Stimulated activated naive CD8-positive, alpha-beta T cell treated with anti-CD3 and anti-CD28 coated beads, Interleukin-15, amount 100 ng/mL, for 72 hours (primary cell): ENCODE measurements at regions not wholly inside any gene's neighbourhood (a gene's known extent, or its start where the extent isn't known, plus 50 kb on each side); places are given as distances from the start of the nearest gene placed in this dataset.

Experiments
- ATAC-seq: fragments of 150-1000 bp; cut with Tn5 transposase; 2 replicates; pipeline ENCODE4 v1.10.0; 2021; ENCODE audit warnings: mild to moderate bottlenecking, moderate library complexity
- DNase-seq, 2 donors: peaks; one replicate each; pipeline ENCODE4 v3.0.0; 2021 to 2022
- H3K27ac Mint-ChIP-seq, 2 donors: one replicate each; pipeline ENCODE4 v1.8.0; 2022; ENCODE audit warnings: mild to moderate bottlenecking in 2 of 2, mixed read lengths in 2 of 2, moderate library complexity in 2 of 2
- H3K27me3 Mint-ChIP-seq: one replicate; pipeline ENCODE4 v1.8.0; 2022; ENCODE audit warnings: mixed read lengths
- H3K4me1 Mint-ChIP-seq: one replicate; pipeline ENCODE4 v1.8.0; 2022; ENCODE audit warnings: mild to moderate bottlenecking, mixed read lengths
- H3K4me3 Mint-ChIP-seq, 2 donors: one replicate each; pipeline ENCODE4 v1.8.0; 2022; ENCODE audit warnings: mild to moderate bottlenecking in 2 of 2, mixed read lengths in 2 of 2, moderate library complexity in 1 of 2
- H3K9me3 Mint-ChIP-seq, 2 donors: one replicate each; pipeline ENCODE4 v1.8.0; 2022; ENCODE audit warnings: mixed read lengths in 2 of 2

DNA sequence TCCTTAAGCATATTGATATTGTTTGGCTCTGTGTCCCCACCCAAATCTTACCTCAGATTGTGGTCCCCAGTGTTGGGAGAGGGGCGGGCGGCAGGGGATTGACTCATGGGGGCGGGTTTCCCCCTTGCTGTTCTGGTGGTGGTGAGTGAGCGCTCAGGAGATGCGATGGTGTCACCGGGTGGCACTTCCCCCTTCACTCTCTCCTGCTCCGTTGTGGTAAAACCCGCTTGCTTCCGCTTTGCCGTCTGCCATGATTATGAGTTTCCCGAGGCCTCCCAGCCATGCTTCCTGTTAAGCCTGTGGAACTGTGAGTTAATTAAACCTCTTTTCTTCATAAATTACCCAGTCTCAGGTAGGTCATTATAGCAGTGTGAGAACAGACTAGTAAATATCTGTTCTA, 229.1 kb downstream of the IRX2 start:
- Mint-ChIP-seq H3K9me3 (peaks cover 0 to 11% of the 10 kb centered on the region in 2 donors), H3K27me3 (peaks cover under 1% of the 10 kb centered on the region), H3K4me3 (no peak overlapping the region), H3K27ac (no peak overlapping the region), H3K4me1 (no peaks in the 10 kb centered on the region)
- no peak for DNase-seq
- no peak for ATAC-seq

DNA sequence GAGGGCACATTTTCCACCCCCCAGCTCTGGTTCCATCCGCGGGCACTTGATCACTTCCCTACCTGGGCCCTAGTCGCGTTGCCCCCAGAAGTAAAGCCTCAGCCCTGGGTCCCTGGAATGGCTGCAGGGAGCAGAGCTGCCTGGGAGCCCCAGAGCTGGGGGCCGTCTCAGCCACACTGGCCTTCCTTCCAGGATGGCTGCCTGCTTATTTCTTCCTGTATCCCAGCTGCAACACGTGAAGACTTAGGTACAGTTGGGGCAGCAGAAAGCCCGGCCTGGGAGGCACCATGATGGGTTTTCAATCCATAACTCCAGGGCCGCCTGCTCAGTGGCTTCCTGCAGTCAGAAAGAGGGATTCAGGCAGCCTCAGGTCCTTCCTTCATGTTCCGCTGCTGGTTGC, 232.3 kb downstream of the IRX2 start:
- no peak for DNase-seq
- no peaks in the 10 kb centered on the region for H3K4me1 Mint-ChIP-seq
- ATAC-seq, result no peak
- no peaks in the 10 kb centered on the region for H3K9me3 Mint-ChIP-seq
- peaks cover 14% of the 10 kb centered on the region for H3K27me3 Mint-ChIP-seq
- H3K27ac Mint-ChIP-seq, result no peak overlapping the region
- H3K4me3 Mint-ChIP-seq, result no peak overlapping the region

DNA sequence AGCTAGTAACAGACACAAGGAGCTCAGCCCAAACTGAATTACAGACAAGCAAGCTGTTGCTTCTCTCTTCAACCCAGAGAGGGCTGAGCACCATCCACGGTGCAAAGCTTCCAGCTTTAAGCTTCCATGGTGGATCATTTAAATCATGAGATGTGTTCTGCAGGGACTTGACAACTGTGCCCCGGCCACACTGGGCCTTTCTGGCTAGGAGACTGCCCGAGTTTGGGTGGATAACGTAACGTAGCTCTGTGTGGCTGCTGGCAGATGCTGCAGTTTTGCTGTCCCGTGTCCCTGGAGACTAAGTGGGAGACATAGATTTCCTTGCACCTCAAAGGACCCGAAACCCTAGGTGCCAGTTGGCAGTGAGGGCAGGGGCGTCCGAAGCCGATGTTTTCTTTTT, 234.0 kb downstream of the IRX2 start:
- H3K27ac Mint-ChIP-seq, result no peak overlapping the region

DNA sequence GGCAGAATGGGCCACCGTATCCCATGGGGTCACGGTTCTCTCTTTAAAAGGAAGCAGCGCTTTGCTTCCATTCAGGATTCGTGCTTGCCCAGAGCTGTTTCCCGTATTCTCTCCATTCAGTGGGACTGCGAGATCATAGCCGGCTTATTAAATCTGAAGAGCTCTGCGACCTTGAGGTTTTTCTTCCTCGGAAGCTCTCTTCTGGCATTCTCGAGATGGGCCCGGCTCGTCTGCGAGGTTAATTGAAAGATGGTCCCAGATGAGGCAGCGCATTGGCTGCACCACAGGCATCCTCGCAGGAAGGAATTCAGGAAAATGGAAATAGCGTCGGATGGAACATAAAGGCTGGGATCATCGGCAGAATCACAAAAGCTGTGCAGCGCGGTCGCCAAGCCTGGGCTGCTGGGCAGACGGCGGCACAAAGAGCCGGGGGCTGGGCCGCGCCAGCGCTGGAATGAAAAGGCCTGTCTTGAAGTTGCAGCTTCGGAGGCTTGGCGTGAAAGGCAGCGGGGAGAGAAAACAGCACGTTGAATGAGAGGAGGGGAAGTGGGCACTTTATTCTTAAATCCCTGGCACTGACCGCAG, 236.2 kb downstream of the IRX2 start:
- no peak overlapping the region for H3K27ac Mint-ChIP-seq
- DNase-seq (no peak), ATAC-seq (no peak)

More for the DNA sequence above, 234.0 kb downstream of the IRX2 start:
- ATAC-seq (no peak), DNase-seq (no peak)
- no peaks in the 10 kb centered on the region for H3K9me3 Mint-ChIP-seq
- H3K27me3 Mint-ChIP-seq, result peaks cover 14% of the 10 kb centered on the region
- H3K4me1 Mint-ChIP-seq, result no peaks in the 10 kb centered on the region
- no peak overlapping the region for H3K4me3 Mint-ChIP-seq

DNA sequence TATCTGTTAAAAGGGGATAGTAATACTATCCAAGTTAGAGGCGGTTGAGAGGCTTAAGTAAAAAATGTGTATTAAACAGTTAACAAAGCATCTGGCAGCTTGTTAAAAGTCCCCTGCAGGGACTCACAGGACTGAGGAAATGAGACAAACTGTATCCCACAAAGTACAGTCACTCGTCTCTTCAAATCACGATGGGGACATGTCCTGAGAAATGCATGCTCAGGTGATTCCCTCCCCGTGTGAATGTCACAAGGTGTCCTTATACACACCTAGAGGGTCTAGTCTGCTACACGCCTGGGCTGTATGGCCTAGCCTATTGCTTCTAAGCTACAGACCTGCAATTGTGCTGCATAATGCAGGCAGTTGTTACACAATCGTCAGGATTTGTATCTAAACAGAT, 237.0 kb downstream of the IRX2 start:
- no peak overlapping the region for H3K4me3 Mint-ChIP-seq
- no peak for ATAC-seq
- no peaks in the 10 kb centered on the region for H3K4me1 Mint-ChIP-seq
- H3K27ac Mint-ChIP-seq, result no peak overlapping the region
- peaks cover 20% of the 10 kb centered on the region for H3K27me3 Mint-ChIP-seq
- no peaks in the 10 kb centered on the region for H3K9me3 Mint-ChIP-seq
- DNase-seq, result no peak

More for the DNA sequence above, 236.2 kb downstream of the IRX2 start:
- H3K4me3 Mint-ChIP-seq, result no peak overlapping the region
- H3K27me3 Mint-ChIP-seq, result peaks cover 14% of the 10 kb centered on the region
- no peaks in the 10 kb centered on the region for H3K9me3 Mint-ChIP-seq
- no peaks in the 10 kb centered on the region for H3K4me1 Mint-ChIP-seq

DNA sequence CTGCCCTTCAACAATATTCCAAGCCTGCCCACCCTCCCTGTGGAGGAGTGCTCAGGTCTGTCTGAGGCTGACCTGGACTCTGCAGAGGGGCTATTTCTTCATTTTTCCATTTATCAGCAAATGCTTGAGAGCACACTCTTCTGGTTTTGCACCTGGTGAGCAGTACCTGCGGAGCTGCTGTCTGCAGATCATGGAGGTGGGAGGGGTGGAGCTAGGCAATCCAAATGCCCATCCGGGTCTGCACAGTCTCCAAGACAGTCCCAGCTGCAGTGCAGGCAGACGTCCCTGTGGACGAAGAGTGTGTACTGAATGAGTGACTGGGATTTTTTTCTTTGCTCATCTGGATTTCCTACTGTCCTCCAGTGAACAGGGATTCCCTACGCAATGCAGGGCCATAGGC, 239.8 kb downstream of the IRX2 start:
- Mint-ChIP-seq H3K9me3 (no peaks in the 10 kb centered on the region), H3K27me3 (peaks cover 17% of the 10 kb centered on the region), H3K4me1 (no peaks in the 10 kb centered on the region), H3K27ac (no peak overlapping the region), H3K4me3 (no peak overlapping the region)
- DNase-seq, result no peak
- ATAC-seq, result no peak

DNA sequence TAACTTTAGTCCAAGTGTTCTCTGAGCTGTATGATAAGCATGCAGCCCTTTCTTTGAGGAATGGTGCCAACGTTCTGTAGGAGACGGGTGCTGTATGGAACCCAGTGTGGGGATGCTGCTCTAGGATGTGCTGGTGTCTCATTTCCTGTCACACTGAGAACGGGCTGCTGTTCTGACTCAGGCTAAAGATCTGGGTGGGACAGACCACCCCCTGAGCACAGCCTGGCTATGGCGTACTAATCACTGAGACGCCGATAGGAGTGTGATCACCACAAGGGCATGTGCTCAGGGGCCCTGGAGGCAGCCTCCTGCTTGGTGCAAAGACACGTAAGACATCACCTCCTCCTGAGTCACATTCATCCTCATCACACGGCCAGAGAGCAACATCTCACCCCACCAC, 240.4 kb downstream of the IRX2 start:
- ATAC-seq (no peak), DNase-seq (no peak)
- Mint-ChIP-seq H3K4me1 (no peaks in the 10 kb centered on the region), H3K9me3 (no peaks in the 10 kb centered on the region), H3K27me3 (peaks cover 11% of the 10 kb centered on the region), H3K4me3 (no peak overlapping the region), H3K27ac (no peak overlapping the region)

DNA sequence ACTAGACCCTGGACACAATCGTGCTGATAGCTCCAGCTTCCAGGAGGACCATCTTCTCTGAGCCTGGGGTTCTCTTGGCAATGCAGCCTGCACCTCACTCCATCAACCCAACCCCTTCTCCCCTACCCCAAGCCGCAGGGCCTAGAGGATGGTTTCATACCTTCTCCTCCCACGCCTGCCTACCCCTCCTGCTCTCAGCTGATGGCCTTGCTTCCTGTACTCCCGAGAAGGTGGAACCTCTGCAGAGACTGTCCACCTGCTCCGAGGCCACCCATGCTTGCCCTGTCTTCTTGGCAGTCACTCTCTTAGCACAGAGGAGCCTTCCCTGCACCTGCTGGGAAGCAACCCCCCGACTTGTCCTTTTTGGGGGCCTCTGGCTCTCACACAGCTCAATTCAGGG, 241.9 kb downstream of the IRX2 start:
- Mint-ChIP-seq H3K4me3 (no peak overlapping the region), H3K9me3 (no peaks in the 10 kb centered on the region), H3K27me3 (peaks cover 10% of the 10 kb centered on the region), H3K27ac (peak overlapping the region in 1 of 2 donors; percentile 83), H3K4me1 (no peaks in the 10 kb centered on the region)
- no peak for DNase-seq
- ATAC-seq, result no peak

DNA sequence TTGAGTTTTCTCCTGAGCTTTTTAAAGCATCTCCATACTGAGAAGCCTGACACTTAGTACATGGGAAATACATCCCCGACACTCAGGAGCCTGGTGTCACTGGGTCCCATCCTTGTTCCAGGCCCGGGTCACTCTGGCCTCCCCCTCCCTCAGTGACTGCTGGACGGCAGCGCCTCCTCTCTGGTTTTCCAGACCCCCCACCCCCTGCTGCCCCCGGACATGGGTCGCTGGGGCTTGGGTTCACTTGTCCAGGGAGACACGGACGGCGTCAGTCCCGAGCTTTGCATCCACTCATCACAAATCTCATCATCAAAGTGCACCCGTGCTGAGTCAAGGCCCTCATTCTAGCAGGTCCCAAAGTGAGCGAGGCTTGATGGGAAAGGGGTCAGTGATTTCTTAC, 243.0 kb downstream of the IRX2 start:
- no peak for ATAC-seq
- DNase-seq, result no peak
- Mint-ChIP-seq H3K4me3 (no peak overlapping the region), H3K27ac (no peak overlapping the region), H3K4me1 (no peaks in the 10 kb centered on the region), H3K9me3 (no peaks in the 10 kb centered on the region), H3K27me3 (peaks cover 10% of the 10 kb centered on the region)

DNA sequence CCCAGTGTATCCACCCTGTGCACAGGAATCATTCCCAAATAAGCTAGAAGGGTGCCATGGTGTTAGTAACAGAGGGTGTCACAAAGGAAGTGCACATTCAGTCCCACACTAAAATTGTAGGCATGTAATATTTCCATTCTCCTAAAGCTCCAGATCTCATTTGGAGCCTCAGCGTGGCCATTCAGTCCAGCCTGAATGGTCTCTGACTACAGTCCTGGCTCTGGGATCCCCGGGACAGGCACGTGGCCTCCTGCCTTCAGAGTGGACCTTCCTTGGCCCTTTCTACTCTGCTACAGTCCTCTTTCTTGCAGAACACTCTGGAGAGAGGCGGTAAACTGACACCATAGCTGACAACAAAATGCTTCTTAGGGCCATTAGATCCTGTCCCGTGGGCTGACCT, 243.9 kb downstream of the IRX2 start:
- ATAC-seq, result no peak
- peaks cover 10% of the 10 kb centered on the region for H3K27me3 Mint-ChIP-seq
- no peak overlapping the region for H3K27ac Mint-ChIP-seq
- no peak for DNase-seq
- H3K4me1 Mint-ChIP-seq, result no peaks in the 10 kb centered on the region
- no peaks in the 10 kb centered on the region for H3K9me3 Mint-ChIP-seq
- H3K4me3 Mint-ChIP-seq, result no peak overlapping the region

DNA sequence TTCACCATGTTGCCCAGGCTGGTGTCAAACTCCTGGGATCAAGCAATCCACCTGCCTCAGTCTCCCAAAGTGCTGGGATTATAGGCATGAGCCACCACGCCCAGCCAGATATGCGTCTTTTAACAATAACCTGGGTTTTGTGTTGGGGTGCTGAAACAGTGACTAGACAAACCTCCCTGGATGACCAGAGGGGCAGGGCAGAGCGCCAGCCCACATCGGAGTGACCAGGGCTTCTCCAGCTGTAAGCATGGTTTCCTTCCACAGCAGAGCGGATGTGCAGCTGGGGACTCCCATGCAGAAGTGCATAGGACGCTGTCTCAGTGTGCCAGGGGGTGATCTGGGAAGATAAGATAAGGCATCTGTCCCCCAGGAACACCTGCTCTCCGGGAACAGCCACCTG, 244.9 kb downstream of the IRX2 start:
- no peak for ATAC-seq
- no peak overlapping the region for H3K4me3 Mint-ChIP-seq
- no peaks in the 10 kb centered on the region for H3K4me1 Mint-ChIP-seq
- H3K27me3 Mint-ChIP-seq, result peaks cover 10% of the 10 kb centered on the region
- no peaks in the 10 kb centered on the region for H3K9me3 Mint-ChIP-seq
- DNase-seq, result no peak
- peak overlapping the region in 1 of 2 donors; percentile 54 for H3K27ac Mint-ChIP-seq

DNA sequence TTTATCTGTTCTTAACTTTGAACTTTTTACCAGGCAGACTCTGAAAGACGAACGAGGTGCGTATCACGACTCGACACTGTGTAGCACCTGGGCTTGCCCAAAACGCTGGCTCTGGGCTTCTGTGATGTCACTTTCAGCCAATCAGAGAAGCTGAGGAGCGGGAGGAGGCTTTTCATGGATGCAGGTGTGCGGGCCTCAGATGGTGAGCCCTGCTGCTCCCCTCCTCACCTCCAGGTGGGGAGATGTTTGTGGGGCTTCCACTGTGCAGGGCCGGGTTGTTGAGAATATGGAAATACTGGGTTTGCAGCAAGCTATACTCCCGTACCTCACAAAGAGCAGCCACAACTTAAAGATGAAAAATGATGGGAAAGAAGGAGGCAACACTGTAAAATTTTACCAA, 246.3 kb downstream of the IRX2 start:
- no peaks in the 10 kb centered on the region for H3K9me3 Mint-ChIP-seq
- no peak overlapping the region for H3K4me3 Mint-ChIP-seq
- H3K27me3 Mint-ChIP-seq, result peaks cover 10% of the 10 kb centered on the region
- H3K27ac Mint-ChIP-seq, result no peak overlapping the region
- H3K4me1 Mint-ChIP-seq, result no peaks in the 10 kb centered on the region
- DNase-seq, result no peak
- ATAC-seq, result no peak

DNA sequence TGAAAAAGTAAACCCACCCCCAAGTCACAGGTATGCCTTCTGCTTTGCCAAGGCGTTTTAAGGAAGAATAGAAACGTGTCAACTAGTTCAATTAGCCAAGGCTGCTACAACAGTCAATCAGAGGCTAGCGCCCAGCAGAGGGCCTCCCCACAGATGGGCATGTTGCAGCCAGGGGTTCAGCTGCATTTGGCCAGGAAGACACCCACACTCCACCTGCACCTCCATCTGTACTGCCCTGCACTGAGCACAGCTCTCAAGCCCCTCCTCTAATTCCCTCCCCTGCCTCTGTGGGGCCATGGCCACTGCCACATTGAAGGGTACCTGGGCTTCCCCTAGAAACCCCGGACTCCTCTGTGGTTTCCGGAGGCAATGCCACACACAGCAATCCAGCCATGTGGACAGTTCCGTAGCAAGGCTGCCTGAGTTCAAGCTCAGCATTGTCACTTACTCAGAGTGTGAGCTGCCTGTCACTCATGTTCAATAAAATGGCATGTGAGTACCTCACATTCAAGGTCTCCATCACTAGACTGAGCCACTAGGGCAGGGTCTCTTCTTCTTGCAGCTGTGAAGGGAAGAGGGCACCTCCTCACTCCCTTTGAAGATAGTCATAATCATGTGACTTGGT, 248.4 kb downstream of the IRX2 start:
- no peaks in the 10 kb centered on the region for H3K4me1 Mint-ChIP-seq
- ATAC-seq (no peak), DNase-seq (no peak)
- H3K27me3 Mint-ChIP-seq, result no peaks in the 10 kb centered on the region
- no peak overlapping the region for H3K4me3 Mint-ChIP-seq
- peaks cover 0 to 5% of the 10 kb centered on the region in 2 donors for H3K9me3 Mint-ChIP-seq
- H3K27ac Mint-ChIP-seq, result no peak overlapping the region

DNA sequence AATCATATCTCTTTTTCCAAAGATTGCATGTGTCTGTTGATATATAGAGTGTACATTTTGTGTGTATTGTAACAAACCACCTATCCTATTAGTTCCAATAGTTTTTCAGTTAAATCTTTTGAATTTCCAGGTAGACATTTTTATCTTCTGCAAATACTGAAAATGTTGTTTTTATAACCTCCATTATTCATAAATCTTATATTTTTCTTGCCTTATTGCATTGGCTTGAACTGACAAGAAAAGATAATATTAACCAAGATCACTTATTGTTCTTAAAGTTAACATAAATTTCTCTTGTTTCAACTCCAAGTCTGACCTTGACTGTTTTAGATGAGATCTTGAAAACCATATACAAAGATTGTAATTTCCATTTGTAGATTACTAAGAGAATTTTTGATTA, 251.6 kb downstream of the IRX2 start:
- peaks cover 0 to 5% of the 10 kb centered on the region in 2 donors for H3K9me3 Mint-ChIP-seq
- no peak overlapping the region for H3K4me3 Mint-ChIP-seq
- H3K27ac Mint-ChIP-seq, result no peak overlapping the region
- H3K27me3 Mint-ChIP-seq, result peaks cover 7% of the 10 kb centered on the region
- ATAC-seq (no peak), DNase-seq (no peak)
- H3K4me1 Mint-ChIP-seq, result no peaks in the 10 kb centered on the region

DNA sequence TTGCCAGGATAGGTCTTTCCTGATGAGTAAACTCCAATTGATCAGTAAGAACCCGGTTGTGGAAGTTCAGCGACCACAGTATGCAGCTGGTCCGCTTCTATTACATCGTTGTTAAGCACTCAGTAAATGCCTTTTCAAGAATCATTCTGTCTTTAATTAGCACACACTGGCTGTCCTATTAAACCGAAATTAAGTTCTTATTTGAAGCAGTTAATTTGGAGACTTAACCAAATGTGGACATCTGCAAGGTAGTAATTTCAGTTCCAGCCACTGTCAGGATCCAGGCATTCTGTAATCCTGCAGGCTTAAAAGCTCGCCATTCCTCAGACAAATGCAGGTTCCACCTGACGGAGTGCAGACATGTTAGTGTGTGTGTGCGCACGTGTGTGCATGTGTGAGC, 254.6 kb downstream of the IRX2 start:
- Mint-ChIP-seq H3K9me3 (peaks cover 0 to 5% of the 10 kb centered on the region in 2 donors), H3K27me3 (peaks cover 8% of the 10 kb centered on the region), H3K4me3 (no peak overlapping the region), H3K27ac (no peak overlapping the region), H3K4me1 (no peaks in the 10 kb centered on the region)
- ATAC-seq, result no peak
- DNase-seq, result no peak

DNA sequence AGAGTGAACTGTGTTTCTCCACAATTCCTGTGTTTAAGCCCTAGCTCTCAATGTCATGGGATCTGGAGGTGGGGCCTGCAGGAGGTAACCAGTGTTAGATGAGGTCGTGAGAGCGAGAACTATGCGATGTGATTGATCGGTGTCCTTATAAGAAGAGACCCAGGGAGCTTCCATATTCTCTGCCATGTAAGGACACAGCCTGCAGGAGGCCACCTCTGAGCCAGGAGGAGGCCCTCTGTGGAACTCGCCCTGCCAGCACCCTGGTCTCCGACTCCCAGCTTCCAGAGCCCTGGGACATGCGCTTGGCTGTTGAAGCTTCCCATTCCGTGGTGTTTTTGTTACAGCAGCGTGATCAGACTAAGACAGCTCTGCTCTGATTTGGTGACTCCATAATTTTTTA, 255.4 kb downstream of the IRX2 start:
- Mint-ChIP-seq H3K4me3 (no peak overlapping the region), H3K27ac (no peak overlapping the region), H3K27me3 (peaks cover 8% of the 10 kb centered on the region), H3K4me1 (no peaks in the 10 kb centered on the region), H3K9me3 (peaks cover 0 to 5% of the 10 kb centered on the region in 2 donors)
- DNase-seq, result no peak
- ATAC-seq, result no peak

DNA sequence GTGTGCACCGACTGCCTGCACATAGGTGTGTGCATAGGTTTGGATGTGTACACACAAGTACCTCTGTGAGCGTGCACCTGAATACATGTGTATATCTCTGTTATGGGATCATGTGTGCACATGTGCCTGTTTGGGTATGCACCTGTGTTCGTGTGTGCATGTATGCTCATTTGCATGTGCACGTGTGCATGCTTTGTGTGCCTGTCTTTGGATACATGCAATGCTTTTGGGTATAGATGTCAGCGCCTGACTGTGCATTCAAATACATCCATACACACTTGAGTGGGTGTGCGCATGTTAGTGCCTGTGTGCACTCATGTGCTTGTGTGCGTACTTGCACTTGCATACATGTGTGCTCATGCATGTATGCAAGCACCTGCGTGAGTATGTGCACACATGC, 258.1 kb downstream of the IRX2 start:
- H3K4me3 Mint-ChIP-seq, result no peak overlapping the region
- no peaks in the 10 kb centered on the region for H3K9me3 Mint-ChIP-seq
- H3K27ac Mint-ChIP-seq, result no peak overlapping the region
- no peaks in the 10 kb centered on the region for H3K4me1 Mint-ChIP-seq
- ATAC-seq (no peak), DNase-seq (no peak)
- peaks cover 8% of the 10 kb centered on the region for H3K27me3 Mint-ChIP-seq
